ENCODE measurements at regions not wholly inside any gene's neighbourhood (a gene's known extent, or its start where the extent isn't known, plus 50 kb on each side); places are given as distances from the start of the nearest gene placed in this dataset.
A peak's percentile ranks its signal among the peaks of the same experiment; 100 is the strongest.

DNA sequence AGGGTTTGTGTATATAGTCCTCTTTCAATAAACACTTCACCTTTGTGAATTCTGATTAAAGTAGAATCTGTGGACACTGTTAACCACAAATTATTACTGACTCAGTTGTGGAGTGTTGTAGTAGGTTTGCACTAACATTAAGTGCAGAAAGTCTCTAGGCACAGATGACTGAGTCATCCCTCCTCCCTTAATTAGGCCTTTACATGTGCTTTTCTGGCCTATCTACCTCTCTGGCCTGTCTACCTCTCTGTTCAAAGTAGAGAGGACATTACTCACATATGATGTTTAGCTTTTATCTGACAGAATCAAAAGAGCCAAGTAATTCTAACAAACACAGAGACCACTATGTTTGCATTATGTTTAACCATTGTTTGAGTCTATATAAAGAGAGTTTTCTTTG lies 783.0 kb downstream of the TENT5A start (continued):
- TF ChIP-seq STAT1 (IDR thresholded peaks at IDR 0.05; ENCODE audit: unreplicated experiment), result no peak
- TF ChIP-seq, protein P1, sequence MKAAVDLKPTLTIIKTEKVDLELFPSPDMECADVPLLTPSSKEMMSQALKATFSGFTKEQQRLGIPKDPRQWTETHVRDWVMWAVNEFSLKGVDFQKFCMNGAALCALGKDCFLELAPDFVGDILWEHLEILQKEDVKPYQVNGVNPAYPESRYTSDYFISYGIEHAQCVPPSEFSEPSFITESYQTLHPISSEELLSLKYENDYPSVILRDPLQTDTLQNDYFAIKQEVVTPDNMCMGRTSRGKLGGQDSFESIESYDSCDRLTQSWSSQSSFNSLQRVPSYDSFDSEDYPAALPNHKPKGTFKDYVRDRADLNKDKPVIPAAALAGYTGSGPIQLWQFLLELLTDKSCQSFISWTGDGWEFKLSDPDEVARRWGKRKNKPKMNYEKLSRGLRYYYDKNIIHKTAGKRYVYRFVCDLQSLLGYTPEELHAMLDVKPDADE (IDR thresholded peaks at IDR 0.05), result no peak
- no peak for TF ChIP-seq POLR2AphosphoS5 (IDR thresholded peaks at IDR 0.05; ENCODE audit: low read depth)
- TF ChIP-seq ZNF114 (CRISPR knock-in tag; IDR thresholded peaks at IDR 0.05), result no peak

DNA sequence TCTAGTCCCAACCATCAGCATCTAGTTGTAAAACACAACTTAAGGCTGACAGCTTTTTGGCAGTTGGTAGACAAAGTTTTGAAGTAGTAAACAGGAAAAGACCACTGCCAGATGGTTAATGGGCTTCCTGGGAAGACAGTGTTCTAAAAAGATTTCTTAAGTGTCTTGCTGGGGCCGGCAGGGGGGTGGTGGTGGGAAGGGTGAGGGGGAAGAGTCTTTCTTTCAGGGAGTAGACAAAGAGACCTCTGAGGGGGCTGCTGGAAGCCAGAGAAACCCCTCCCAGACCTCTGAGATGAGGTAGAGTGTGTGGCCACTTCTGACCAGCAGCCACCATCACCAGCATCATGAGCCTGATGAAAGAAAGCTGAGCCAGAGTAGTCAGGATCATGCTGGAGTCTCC lies 784.9 kb downstream of the TENT5A start:
- Histone ChIP-seq H3K36me3 (ENCODE audit: insufficient read depth) (no peaks in the 10 kb centered on the region), H3K4me1 (ENCODE audit: insufficient read depth) (0 out of 2 replicates have a peak, but pooled peaks cover 5% of the 10 kb centered on the region), H3F3A (replicated peaks; ENCODE audit: low read depth) (no peaks in the 10 kb centered on the region), H3K9me2 (ENCODE audit: insufficient read depth) (0 out of 2 replicates have a peak, but pooled peaks cover 10% of the 10 kb centered on the region), H2AFZ (peak overlapping the region; percentile 11; the same call in 1 of the 2 replicates), H3K79me2 (replicated peaks; ENCODE audit: insufficient read depth) (no peaks in the 10 kb centered on the region), H3K4me2 (no peak overlapping the region), H4K20me1 (replicated peaks; ENCODE audit: insufficient read depth) (no peaks in the 10 kb centered on the region), H3K27me3 (ENCODE audit: insufficient read depth) (no peaks in the 10 kb centered on the region), H3K4me3 (no peak overlapping the region), H3K27ac (ENCODE audit: low read depth) (no peak overlapping the region)
- Mint-ChIP-seq H3K4me1 (peaks cover 18% of the 10 kb centered on the region), H3K27me3 (ENCODE audit: insufficient read depth, low read depth, poor library complexity) (no peaks in the 10 kb centered on the region), H3K27ac (peak overlapping the region; percentile 83; the same call in 1 of the 2 replicates), H3K4me3 (no peak overlapping the region), H3K9me3 (0 out of 3 replicates have a peak, but pooled peaks cover 2% of the 10 kb centered on the region), H3K36me3 (ENCODE audit: low read depth) (peaks cover 3% of the 10 kb centered on the region; the same call in 2 of the 3 replicates)
- DNase-seq (ENCODE audit: low spot score), result no peak
- ATAC-seq, result peak; percentile 60
- no peak for TF ChIP-seq EZH2 (IDR thresholded peaks at IDR 0.05; ENCODE audit: low read depth, unreplicated experiment)
- TF ChIP-seq STAT1 (IDR thresholded peaks at IDR 0.05; ENCODE audit: unreplicated experiment), result no peak
- TF ChIP-seq POLR2AphosphoS5 (IDR thresholded peaks at IDR 0.05; ENCODE audit: low read depth), result no peak
- TF ChIP-seq, protein P2, sequence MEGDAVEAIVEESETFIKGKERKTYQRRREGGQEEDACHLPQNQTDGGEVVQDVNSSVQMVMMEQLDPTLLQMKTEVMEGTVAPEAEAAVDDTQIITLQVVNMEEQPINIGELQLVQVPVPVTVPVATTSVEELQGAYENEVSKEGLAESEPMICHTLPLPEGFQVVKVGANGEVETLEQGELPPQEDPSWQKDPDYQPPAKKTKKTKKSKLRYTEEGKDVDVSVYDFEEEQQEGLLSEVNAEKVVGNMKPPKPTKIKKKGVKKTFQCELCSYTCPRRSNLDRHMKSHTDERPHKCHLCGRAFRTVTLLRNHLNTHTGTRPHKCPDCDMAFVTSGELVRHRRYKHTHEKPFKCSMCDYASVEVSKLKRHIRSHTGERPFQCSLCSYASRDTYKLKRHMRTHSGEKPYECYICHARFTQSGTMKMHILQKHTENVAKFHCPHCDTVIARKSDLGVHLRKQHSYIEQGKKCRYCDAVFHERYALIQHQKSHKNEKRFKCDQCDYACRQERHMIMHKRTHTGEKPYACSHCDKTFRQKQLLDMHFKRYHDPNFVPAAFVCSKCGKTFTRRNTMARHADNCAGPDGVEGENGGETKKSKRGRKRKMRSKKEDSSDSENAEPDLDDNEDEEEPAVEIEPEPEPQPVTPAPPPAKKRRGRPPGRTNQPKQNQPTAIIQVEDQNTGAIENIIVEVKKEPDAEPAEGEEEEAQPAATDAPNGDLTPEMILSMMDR (conservative IDR thresholded peaks at IDR 0.05; ENCODE audit: low read depth in 2 of 2), result no peak
- TF ChIP-seq, protein P1 (IDR thresholded peaks at IDR 0.05), result no peak
- TF ChIP-seq NANOG (IDR thresholded peaks at IDR 0.05; ENCODE audit: borderline replicate concordance), result no peak
- no peak for TF ChIP-seq ZNF331 (CRISPR knock-in tag; IDR thresholded peaks at IDR 0.05; ENCODE audit: low read depth)
- TF ChIP-seq, protein P3, sequence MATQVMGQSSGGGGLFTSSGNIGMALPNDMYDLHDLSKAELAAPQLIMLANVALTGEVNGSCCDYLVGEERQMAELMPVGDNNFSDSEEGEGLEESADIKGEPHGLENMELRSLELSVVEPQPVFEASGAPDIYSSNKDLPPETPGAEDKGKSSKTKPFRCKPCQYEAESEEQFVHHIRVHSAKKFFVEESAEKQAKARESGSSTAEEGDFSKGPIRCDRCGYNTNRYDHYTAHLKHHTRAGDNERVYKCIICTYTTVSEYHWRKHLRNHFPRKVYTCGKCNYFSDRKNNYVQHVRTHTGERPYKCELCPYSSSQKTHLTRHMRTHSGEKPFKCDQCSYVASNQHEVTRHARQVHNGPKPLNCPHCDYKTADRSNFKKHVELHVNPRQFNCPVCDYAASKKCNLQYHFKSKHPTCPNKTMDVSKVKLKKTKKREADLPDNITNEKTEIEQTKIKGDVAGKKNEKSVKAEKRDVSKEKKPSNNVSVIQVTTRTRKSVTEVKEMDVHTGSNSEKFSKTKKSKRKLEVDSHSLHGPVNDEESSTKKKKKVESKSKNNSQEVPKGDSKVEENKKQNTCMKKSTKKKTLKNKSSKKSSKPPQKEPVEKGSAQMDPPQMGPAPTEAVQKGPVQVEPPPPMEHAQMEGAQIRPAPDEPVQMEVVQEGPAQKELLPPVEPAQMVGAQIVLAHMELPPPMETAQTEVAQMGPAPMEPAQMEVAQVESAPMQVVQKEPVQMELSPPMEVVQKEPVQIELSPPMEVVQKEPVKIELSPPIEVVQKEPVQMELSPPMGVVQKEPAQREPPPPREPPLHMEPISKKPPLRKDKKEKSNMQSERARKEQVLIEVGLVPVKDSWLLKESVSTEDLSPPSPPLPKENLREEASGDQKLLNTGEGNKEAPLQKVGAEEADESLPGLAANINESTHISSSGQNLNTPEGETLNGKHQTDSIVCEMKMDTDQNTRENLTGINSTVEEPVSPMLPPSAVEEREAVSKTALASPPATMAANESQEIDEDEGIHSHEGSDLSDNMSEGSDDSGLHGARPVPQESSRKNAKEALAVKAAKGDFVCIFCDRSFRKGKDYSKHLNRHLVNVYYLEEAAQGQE (IDR thresholded peaks at IDR 0.05; ENCODE audit: unreplicated experiment), result no peak

All from GM23338 (cell line).